ENCODE measurements at regions not wholly inside any gene's neighbourhood (a gene's known extent, or its start where the extent isn't known, plus 50 kb on each side); places are given as distances from the start of the nearest gene placed in this dataset.

DNA sequence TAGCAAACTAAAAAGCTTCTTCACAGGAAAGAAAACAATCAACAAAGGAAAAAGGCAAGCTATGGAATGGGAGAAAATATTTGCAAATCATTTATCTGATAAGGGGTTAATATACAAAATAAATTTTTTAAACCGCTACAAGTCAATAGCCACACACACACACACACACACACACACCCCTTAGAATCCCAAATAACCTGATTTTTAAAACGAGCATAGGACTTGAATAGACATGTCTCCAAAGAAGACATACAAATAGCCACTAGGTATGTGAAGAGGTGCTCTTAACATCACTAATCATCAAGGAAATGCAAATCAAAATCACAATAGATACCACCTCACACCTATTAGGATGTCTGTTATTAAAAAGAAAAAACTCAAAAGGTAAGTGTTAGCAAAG, 187.7 kb downstream of the TRIM27 start:
- no peak for DNase-seq (ENCODE audit: low spot score)

DNA sequence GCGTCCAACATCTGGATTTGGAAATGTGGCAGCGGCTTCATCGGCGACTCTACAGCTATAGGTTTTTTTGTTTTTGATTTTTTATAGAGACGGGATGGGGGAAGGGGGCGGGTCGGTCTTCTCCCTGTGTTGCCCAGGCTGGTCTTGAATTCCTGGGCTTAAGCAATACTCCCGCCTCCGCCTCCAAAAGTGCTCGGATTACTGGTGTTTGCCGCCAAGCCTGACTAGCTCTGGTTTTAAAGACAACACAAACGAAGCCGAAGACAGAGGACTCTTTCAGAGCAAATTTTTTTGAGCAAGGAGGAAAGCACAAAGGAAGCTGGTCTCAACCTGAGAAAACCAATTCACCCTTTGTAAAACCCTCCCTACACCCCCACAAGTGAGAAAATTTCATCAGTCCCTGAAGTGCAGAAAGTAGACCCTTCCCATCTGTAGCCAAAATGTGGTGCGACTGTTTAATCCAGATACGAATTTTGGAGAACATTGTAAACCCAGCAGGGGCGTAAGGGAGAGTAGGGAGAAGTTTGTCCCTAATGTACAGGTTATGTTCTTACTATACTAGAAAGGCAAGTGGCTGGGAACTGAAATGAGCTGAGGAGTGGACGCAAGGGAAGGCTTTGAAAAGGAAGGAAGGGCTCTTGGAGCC, 185.9 kb downstream of the TRIM27 start:
- DNase-seq (ENCODE audit: low spot score), result no peak

DNA sequence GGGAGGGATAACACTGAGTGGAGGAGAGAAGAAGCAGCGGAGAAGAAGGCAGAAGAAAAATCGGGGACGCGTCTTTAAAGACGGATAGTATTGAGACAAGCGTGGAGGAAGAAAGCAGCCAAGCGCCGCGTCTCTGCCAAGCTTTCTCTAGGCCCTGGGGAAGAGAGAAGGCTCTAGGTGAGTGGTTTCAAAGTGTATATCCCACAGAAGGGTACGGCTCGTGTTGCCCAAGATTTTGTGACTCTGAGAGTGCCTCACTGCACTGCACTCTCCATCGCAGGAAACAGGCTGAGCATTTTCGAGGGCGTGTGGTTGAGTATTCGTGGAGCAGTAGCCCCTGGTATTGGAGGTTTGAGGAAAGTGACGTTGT, 185.4 kb downstream of the TRIM27 start:
- no peak for DNase-seq (ENCODE audit: low spot score)

DNA sequence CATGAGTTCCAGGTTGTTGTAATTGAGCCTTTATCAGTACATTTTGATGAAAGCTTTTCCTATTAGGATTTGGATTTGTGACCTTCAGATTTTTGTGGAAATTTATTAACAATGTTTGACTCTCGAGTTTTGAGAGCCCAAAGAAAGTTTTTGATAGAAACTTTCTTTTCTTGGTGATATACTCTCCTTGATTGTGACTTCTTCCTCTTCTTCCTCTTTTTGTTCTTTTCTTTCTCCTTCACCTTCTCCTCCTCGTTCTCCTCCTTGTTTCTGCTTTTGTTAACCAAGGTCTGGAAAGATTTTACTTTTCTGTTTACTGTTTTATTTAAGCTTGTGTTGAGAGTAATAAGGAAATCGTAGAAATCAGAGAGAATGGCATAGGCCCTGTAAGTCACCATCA, 182.4 kb downstream of the TRIM27 start:
- no peak for DNase-seq (ENCODE audit: low spot score)

DNA sequence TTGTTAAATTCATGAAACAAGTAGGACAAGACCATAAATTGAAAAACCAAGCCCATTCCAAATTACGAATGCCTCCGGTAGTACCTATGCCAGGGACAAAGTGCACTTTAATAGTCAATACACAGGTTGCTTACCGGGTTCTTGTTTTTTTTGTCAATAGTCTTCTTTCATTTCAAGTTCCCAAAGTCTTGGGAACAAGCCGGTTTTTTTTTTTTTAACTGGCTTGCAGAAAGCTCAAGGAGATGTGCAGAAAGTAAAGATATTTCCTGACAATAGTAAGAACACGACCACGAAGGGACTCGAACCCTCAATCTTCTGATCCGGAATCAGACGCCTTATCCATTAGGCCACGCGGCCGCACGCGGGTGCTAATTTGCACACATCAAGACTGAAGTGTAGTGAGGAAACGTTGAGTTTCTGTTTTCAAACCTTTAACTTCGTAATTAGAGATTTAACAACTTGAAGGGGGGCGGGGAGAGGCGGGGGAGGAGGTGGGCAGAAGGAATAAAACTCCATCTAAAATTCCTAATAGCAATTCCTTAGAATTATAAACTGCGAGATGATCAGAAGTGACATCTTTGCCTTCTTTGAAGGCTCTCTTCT, 181.0 kb downstream of the TRIM27 start:
- DNase-seq (ENCODE audit: low spot score), result no peak

DNA sequence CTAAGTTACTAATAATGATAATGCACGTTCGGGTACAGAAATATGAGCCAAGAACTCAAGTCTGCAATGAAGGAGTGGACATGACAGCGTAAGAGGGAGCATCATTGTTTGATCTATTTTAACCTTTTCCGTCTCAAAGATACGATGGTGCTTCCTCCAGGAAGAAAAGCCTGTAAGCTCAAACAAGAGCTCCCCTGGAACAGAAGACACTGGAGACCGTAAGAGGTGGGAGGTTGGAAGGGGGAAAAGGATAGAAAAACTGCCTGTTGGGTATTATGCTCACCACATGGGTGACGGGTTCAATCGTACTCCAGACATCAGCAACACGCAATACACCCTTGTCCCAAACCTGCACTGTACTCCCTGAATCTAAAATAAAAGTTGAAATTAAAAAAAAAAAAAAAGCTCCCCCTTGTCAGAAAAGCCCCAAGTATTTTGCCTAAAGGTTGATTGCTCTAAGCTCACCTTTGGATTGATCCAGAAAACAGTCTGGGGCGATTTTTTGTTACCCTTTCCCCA, 180.5 kb downstream of the TRIM27 start:
- DNase-seq (ENCODE audit: low spot score), result no peak

DNA sequence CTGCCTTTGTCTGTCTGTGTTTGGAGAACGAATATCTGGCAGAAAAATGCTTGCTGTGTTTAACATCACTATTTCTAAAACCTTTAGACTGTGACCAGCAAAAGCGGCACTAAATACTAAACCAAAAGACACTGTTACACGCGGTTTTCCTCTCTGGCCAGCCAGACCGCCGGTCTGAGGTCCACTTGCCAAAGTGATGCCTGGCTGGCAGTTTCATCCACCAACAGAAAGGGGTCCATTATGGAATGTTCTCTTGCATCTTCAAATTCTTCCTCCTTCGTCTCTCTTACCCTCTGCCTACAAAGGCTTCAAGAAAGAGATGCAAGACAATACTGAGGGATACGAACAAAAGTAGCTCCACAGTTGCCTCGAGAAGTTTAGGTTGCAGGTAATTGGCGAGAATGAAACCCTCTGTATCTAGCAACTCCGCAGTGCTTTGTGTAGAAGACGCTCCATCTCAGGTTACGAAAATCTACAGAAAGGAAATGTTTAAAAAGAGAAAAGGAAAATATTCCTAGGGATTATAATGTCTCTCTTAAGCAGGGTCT, 176.6 kb downstream of the TRIM27 start:
- DNase-seq (ENCODE audit: low spot score), result no peak

DNA sequence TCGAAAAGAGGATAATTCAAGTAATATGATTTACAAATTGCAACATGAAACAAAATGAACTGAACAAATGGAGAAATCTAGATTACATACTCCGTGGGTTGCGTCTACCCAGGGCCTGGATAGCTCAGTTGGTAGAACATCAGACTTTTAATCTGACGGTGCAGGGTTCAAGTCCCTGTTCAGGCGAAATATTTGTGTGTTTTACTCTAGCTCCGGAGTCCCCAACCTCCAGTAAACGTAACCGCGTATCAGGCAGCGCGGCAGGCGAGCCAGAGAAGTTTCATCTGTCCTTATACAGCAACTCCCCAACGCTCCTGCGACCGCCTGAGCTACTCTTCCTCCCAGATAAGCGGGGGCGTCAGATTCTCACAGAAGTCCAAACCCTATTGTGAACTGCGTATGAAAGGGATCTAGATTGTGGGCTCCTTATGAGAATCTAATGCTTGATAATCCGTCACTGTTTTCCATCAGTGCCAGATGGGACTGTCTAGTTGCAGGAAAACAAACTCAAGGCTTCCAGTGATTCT, 176.1 kb downstream of the TRIM27 start:
- no peak for DNase-seq (ENCODE audit: low spot score)

DNA sequence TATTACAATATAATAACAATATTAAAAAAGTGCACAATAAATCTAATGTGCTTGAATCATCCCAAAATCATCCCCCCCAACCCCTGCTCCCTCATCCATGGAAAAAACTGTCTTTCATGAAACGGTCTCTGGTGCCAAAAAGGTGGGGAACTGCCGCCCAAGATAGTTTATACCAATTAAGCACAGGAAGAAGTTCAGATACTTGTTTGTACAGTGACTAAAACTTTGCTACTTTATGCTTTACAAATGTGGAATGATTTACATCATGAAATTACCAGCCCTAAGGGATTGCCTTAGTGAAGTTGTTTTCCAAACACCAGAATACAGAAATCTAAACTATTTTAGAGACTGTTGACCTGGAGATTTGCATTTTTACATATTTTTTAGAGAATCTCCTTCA, 175.6 kb downstream of the TRIM27 start:
- DNase-seq (ENCODE audit: low spot score), result no peak

DNA sequence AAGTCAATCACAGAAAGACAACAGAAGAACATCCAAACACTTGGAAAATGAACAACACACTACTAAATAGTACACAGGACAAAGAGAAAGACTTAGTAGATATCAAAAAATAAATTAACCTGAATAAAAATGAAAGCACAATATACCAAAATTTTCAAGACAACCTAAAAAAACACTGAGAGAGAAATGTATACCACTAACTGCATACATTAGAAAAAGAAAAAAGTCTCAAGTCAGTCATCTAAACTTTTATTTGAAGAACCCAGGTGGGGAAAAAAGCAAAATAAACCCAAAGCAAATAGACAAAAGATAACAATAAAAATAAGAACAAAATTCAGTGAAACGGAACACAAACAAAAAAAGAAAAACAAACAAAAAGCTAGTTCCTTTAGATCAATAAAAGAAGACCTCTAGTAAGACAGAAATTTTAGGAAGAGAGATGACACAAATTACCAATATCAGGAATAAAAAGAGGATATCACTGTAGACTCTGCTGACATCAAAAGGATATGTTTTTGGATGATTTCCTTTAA, 172.8 kb downstream of the TRIM27 start:
- no peak for DNase-seq (ENCODE audit: low spot score)

DNA sequence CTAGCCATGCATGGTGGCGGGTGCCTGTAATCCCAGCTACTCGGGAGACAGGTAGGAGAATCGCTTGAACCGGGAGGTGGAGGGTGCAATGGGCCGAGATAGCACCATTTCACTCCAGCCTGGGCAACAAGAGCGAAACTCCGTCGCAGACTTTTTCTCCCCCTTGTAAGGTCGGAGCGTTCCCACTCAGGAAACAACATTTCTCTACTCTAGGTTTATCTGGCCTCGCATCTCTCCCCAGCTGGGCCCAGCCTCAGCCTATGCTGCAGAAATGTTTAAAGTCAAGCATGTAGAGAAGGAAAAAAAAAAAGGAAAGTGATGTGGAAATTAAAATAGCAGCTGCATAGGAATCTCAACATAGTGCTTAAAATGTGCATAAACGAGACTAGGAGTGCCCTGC, 172.3 kb downstream of the TRIM27 start:
- DNase-seq (ENCODE audit: low spot score), result no peak

DNA sequence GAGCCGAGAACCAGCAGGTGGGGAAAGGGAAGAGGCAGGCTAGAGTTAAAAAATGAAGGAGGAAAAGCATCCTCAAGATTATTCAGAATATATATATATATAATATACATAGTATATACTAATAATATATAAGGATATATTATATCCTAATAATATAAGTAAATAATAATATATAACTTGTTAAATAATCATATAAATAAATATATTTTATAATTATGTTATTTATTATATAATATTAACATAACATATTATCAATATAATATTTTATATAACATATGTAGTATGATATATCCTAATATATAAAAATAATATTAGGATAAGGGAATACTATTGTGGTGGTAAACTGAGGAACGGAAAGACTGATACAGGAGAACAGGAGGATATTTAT, 171.8 kb downstream of the TRIM27 start:
- no peak for DNase-seq (ENCODE audit: low spot score)

DNA sequence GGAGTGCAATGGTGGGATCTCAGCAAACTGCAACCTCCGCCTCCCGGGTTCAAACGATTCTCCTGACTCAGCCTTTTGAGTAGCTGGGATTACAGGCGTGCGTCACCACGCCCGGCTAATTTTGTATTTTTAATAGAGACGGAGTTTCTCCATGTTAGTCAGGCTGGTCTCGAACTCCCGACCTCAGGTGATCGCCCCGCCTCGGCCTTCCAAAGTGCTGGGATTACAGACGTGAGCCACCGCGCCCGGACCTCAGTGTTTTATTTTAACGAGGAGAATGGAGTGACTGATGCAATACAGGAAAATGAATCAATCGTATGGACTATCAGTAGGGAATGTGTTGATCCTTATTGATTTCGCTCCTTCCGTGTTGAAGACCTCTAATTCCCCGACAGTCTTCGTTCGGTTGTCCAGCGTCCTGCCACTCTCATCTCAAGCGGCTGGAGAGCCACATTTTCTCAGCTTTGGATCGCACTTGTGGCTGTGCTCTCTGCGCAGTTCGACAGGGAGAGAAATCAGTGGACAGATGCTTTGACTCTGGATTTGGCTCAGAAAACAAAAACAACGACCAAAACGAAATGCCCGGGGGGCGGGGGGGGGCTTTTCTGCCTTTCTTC, 166.2 kb downstream of the TRIM27 start:
- DNase-seq (ENCODE audit: low spot score), result no peak

DNA sequence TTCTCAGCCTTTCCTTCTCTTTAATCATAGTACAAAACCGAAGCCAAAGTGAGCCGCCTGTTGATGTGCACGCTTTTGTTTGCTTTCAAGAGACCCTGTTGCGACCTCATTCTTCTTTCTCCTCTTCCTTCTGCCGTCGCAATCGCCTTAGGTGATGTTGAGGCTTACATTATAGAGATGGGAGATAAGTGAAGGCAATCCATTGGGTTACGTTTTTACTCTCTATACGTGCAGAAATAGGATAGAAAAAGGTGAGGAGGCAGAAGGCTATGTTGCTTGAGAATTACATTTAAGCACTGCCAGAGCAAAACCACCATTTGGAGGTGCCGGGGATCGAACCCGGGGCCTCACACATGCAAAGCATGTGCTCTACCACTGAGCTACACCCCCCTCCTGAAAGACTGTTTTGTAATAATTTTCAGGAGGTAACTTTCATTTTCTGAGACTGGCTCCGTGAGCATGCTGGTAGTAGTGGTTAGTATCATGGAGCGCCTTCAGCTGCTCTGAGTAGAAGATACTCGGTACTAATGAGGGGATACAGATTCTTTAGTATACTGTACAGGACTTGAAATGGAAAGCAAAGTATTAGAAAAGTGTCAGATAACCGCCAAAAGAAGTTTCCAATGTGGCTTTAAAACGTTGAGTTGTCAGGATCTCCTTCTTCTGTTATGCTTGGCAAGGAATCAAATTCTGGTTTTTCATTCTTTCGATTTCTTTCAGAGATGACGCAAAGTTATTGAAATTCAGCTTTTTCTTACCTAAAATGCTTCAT, 165.6 kb downstream of the TRIM27 start:
- DNase-seq (ENCODE audit: low spot score), result no peak

DNA sequence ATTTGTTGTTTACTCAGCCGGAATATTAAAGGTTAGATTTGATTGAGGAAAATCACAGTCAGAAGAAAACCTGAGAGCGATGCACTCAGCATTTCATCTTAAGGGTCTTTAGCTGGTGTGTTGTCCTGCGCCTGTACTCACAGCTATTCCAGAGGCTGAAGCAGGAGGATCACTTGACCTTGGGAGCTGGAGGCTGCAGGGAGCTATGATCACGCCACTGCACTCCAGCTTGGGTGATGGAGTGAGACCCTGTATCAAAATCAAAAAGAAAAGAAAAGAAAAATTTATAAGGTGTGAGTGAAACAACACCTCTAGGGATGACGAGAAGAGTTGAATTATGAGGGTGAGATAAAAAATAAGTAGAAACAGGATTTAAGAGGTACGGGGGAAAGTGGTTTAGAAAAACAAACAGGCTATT, 165.0 kb downstream of the TRIM27 start:
- no peak for DNase-seq (ENCODE audit: low spot score)

DNA sequence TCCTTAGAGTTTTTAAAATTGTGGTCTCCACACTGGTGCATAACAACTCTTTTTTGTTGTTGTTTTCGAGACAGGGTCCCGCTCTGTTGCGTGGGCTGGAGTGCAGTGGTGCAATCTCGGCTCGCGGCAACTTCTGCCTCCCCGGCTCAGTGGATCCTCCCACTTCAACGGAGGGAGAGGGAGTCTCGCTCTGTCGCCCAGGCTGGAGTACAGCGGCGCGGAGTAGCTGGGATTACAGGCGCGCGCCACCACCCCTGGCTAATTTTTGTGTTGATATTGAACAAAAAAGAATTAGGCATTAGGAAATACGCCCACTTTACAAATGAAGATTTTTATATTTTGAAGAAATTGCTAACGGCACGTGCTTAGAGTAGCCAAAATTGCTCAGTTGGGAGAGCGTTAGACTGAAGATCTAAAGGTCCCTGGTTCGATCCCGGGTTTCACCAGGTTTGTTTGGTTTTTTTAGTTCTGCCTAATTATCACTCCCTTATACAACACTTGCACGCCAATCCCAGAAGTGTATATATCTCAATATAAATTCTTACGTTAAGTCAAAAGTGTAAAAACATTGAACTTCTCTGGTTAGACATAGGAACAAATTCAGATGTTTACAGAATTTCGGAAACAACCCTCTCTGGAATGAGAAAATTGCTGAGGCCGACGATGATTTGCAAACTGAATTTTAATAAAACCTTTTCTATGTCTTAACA, 159.6 kb downstream of the TRIM27 start:
- no peak for DNase-seq (ENCODE audit: low spot score)

DNA sequence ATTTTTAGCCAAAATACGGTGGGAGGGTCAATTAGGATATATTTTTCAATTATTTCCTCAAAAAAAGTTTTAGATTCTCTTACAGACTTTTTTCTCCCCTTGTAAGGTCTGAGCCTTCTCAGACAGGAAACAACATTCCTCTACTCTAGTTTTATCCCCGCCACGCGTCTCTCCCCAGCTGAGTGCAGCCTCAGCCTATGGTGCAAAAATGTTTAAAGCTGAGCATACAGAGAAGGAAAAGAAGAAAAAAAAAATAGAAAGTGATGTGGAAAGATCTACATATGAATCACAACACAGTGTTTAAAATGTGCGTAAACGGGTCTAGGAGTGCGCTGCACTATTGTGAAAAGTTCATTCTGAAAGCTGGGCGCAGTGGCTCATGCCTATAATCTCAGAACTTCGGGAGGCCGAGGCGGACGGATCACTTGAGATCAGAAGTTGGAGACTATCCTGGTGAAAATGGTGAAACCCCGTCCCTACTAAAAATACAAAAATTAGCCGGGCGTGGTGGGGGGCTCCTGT, 159.0 kb downstream of the TRIM27 start:
- DNase-seq (ENCODE audit: low spot score), result no peak

DNA sequence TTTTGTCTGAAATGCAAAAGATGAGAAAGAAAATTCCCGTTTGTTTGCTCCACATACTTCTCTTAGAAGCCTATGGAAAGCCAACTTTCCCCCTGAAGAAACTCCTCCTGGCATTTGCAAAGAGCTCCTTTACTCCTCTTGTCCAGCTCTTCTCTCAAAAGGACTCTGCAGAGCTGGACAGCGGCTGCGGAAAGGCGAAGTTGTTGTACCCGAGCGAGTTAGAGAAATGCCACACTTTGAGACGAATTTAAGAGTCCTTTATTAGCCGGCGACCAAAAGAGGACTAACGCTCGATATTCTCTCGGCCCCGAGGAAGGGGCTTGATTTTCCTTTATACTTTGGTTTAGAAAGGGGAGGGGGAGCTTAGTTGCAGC, 157.8 kb downstream of the TRIM27 start:
- no peak for DNase-seq (ENCODE audit: low spot score)

DNA sequence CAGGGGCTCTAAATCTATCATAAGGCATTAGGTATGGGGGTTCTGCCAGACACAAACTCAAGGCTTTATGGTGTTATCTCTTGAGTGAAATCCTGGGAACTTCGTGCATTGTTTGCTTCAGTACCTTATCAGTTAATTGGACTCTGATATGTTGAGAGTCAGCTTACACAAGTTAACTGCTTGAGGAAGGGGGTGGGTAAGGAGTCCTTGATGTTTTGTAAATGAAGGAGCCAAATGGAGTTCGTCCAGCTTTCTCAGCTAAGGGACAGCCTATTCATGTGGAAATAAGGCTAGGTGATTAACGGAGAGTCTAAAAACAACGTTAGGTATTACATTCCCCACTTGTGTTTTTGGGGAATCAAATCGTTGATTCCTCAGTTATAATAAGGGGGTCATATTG, 157.4 kb downstream of the TRIM27 start:
- DNase-seq (ENCODE audit: low spot score), result no peak

DNA sequence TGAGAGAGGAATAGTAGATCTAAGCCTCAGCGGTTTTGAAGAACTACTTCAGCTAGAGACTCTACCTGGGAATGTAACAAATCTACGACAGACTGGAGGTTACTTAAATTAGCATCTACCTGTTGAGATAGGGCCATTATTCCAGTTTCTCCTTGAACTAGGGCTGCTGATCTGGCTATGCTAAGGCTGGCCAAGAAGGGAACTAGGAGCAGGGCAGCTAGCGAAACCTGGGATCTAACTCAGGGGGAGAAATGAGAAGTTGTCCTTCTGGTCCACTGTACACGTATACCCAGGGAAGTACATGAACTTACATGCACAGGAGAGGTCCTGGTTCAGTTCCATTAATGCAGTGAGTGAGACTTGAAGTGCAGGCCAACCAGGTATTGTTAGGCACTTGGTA, 156.7 kb downstream of the TRIM27 start:
- no peak for DNase-seq (ENCODE audit: low spot score)

DNA sequence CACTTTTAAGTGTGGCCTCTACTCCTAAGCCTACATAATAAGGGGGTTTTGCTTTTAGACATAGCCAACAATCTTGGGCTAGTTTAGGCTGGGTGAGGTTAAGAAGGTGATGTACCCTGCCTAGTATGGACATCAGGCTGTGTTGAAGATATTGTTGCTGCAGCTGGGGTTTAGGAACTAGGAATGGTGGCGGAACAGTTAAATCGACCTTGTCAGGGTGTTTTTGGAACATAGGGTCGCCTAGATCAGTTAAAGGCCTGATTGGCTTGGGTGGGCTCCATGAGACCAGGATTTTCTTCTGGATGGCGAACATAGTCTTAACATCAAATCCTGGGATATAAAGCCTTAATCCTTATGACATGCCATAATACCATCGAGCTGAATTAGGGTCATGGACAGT, 156.1 kb downstream of the TRIM27 start:
- DNase-seq (ENCODE audit: low spot score), result no peak

Data from mucosa of gallbladder (tissue), 1 donor.